ENCODE measurements at regions not wholly inside any gene's neighbourhood (a gene's known extent, or its start where the extent isn't known, plus 50 kb on each side); places are given as distances from the start of the nearest gene placed in this dataset.

DNA sequence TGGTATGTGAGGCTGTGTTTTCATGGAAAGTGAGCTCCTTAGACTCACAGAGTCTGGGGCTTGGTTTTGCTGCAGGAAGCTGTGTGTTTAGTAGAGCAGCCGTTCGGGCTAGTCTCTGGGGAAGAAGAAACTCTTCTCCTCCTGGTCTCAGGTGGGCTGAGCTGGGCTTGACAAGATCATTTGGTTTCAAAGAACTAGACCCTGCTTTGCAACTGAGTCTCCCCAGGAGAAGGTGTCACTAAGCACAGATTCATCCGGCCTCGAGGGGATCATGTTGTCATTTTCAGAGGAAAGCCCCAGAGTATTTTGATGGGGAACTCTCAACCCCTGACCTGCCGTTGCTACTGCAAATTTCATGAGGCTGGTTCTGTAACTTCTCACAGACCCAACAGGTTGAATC is 188.5 kb downstream of the FAM43A start:
- Mint-ChIP-seq H3K27me3 (ENCODE audit: insufficient read depth, low read depth, poor library complexity) (no peaks in the 10 kb centered on the region), H3K4me3 (no peak overlapping the region), H3K9me3 (no peaks in the 10 kb centered on the region), H3K27ac (no peak overlapping the region), H3K4me1 (peaks cover 21% of the 10 kb centered on the region), H3K36me3 (ENCODE audit: low read depth) (no peaks in the 10 kb centered on the region)
- no peaks in the 10 kb centered on the region for H3K79me2 ChIP-seq (replicated peaks; ENCODE audit: insufficient read depth)
- no peak overlapping the region for H3K27ac ChIP-seq (ENCODE audit: low read depth)
- no peaks in the 10 kb centered on the region for H3F3A ChIP-seq (replicated peaks; ENCODE audit: low read depth)
- no peaks in the 10 kb centered on the region for H3K9me2 ChIP-seq (ENCODE audit: insufficient read depth)
- H3K4me1 ChIP-seq (ENCODE audit: insufficient read depth), result peaks cover 18% of the 10 kb centered on the region
- no peak for DNase-seq (ENCODE audit: low spot score)
- no peak overlapping the region for H3K4me2 ChIP-seq
- ATAC-seq, result no peak
- H3K36me3 ChIP-seq (ENCODE audit: insufficient read depth), result no peaks in the 10 kb centered on the region
- H3K27me3 ChIP-seq (ENCODE audit: insufficient read depth), result no peaks in the 10 kb centered on the region
- H3K4me3 ChIP-seq, result no peak overlapping the region
- H2AFZ ChIP-seq, result no peak overlapping the region
- TF ChIP-seq CREB1 (CRISPR knock-in tag; IDR thresholded peaks at IDR 0.05; ENCODE audit: low read depth) (no peak), EZH2 (IDR thresholded peaks at IDR 0.05; ENCODE audit: low read depth, unreplicated experiment) (no peak), ZNF114 (CRISPR knock-in tag; IDR thresholded peaks at IDR 0.05) (no peak), JUNB (IDR thresholded peaks at IDR 0.05; ENCODE audit: unreplicated experiment) (no peak), POLR2AphosphoS5 (IDR thresholded peaks at IDR 0.05; ENCODE audit: low read depth) (no peak), ZNF331 (CRISPR knock-in tag; IDR thresholded peaks at IDR 0.05; ENCODE audit: low read depth) (no peak), STAT1 (IDR thresholded peaks at IDR 0.05; ENCODE audit: unreplicated experiment) (no peak), NANOG (IDR thresholded peaks at IDR 0.05; ENCODE audit: borderline replicate concordance) (no peak)
- TF ChIP-seq, protein P1, sequence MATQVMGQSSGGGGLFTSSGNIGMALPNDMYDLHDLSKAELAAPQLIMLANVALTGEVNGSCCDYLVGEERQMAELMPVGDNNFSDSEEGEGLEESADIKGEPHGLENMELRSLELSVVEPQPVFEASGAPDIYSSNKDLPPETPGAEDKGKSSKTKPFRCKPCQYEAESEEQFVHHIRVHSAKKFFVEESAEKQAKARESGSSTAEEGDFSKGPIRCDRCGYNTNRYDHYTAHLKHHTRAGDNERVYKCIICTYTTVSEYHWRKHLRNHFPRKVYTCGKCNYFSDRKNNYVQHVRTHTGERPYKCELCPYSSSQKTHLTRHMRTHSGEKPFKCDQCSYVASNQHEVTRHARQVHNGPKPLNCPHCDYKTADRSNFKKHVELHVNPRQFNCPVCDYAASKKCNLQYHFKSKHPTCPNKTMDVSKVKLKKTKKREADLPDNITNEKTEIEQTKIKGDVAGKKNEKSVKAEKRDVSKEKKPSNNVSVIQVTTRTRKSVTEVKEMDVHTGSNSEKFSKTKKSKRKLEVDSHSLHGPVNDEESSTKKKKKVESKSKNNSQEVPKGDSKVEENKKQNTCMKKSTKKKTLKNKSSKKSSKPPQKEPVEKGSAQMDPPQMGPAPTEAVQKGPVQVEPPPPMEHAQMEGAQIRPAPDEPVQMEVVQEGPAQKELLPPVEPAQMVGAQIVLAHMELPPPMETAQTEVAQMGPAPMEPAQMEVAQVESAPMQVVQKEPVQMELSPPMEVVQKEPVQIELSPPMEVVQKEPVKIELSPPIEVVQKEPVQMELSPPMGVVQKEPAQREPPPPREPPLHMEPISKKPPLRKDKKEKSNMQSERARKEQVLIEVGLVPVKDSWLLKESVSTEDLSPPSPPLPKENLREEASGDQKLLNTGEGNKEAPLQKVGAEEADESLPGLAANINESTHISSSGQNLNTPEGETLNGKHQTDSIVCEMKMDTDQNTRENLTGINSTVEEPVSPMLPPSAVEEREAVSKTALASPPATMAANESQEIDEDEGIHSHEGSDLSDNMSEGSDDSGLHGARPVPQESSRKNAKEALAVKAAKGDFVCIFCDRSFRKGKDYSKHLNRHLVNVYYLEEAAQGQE (IDR thresholded peaks at IDR 0.05; ENCODE audit: unreplicated experiment), result no peak
- TF ChIP-seq, protein P2, sequence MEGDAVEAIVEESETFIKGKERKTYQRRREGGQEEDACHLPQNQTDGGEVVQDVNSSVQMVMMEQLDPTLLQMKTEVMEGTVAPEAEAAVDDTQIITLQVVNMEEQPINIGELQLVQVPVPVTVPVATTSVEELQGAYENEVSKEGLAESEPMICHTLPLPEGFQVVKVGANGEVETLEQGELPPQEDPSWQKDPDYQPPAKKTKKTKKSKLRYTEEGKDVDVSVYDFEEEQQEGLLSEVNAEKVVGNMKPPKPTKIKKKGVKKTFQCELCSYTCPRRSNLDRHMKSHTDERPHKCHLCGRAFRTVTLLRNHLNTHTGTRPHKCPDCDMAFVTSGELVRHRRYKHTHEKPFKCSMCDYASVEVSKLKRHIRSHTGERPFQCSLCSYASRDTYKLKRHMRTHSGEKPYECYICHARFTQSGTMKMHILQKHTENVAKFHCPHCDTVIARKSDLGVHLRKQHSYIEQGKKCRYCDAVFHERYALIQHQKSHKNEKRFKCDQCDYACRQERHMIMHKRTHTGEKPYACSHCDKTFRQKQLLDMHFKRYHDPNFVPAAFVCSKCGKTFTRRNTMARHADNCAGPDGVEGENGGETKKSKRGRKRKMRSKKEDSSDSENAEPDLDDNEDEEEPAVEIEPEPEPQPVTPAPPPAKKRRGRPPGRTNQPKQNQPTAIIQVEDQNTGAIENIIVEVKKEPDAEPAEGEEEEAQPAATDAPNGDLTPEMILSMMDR (conservative IDR thresholded peaks at IDR 0.05; ENCODE audit: low read depth in 2 of 2), result no peak
- TF ChIP-seq, protein P3, sequence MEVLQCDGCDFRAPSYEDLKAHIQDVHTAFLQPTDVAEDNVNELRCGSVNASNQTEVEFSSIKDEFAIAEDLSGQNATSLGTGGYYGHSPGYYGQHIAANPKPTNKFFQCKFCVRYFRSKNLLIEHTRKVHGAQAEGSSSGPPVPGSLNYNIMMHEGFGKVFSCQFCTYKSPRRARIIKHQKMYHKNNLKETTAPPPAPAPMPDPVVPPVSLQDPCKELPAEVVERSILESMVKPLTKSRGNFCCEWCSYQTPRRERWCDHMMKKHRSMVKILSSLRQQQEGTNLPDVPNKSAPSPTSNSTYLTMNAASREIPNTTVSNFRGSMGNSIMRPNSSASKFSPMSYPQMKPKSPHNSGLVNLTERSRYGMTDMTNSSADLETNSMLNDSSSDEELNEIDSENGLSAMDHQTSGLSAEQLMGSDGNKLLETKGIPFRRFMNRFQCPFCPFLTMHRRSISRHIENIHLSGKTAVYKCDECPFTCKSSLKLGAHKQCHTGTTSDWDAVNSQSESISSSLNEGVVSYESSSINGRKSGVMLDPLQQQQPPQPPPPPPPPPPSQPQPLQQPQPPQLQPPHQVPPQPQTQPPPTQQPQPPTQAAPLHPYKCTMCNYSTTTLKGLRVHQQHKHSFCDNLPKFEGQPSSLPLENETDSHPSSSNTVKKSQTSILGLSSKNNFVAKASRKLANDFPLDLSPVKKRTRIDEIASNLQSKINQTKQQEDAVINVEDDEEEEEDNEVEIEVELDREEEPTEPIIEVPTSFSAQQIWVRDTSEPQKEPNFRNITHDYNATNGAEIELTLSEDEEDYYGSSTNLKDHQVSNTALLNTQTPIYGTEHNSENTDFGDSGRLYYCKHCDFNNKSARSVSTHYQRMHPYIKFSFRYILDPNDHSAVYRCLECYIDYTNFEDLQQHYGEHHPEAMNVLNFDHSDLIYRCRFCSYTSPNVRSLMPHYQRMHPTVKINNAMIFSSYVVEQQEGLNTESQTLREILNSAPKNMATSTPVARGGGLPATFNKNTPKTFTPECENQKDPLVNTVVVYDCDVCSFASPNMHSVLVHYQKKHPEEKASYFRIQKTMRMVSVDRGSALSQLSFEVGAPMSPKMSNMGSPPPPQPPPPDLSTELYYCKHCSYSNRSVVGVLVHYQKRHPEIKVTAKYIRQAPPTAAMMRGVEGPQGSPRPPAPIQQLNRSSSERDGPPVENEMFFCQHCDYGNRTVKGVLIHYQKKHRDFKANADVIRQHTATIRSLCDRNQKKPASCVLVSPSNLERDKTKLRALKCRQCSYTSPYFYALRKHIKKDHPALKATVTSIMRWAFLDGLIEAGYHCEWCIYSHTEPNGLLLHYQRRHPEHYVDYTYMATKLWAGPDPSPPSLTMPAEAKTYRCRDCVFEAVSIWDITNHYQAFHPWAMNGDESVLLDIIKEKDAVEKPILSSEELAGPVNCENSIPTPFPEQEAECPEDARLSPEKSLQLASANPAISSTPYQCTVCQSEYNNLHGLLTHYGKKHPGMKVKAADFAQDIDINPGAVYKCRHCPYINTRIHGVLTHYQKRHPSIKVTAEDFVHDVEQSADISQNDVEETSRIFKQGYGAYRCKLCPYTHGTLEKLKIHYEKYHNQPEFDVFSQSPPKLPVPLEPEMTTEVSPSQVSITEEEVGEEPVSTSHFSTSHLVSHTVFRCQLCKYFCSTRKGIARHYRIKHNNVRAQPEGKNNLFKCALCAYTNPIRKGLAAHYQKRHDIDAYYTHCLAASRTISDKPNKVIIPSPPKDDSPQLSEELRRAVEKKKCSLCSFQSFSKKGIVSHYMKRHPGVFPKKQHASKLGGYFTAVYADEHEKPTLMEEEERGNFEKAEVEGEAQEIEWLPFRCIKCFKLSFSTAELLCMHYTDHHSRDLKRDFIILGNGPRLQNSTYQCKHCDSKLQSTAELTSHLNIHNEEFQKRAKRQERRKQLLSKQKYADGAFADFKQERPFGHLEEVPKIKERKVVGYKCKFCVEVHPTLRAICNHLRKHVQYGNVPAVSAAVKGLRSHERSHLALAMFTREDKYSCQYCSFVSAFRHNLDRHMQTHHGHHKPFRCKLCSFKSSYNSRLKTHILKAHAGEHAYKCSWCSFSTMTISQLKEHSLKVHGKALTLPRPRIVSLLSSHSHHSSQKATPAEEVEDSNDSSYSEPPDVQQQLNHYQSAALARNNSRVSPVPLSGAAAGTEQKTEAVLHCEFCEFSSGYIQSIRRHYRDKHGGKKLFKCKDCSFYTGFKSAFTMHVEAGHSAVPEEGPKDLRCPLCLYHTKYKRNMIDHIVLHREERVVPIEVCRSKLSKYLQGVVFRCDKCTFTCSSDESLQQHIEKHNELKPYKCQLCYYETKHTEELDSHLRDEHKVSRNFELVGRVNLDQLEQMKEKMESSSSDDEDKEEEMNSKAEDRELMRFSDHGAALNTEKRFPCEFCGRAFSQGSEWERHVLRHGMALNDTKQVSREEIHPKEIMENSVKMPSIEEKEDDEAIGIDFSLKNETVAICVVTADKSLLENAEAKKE (CRISPR knock-in tag; IDR thresholded peaks at IDR 0.05), result no peak
- no peaks in the 10 kb centered on the region for H4K20me1 ChIP-seq (replicated peaks; ENCODE audit: insufficient read depth)

Measured in GM23338 (cell line).